SK-N-SH treated with all-trans-retinoic acid at 6 μM for 48 hours (cell line): ENCODE measurements at regions not wholly inside any gene's neighbourhood (a gene's known extent, or its start where the extent isn't known, plus 50 kb on each side); places are given as distances from the start of the nearest gene placed in this dataset.

Source experiments
- ARNTL ChIP-seq: fragments of 450-650 bp; formaldehyde crosslinking; IDR thresholded peaks from 2 replicates; pipeline ENCODE4 v1.5.0; 2020; ENCODE audit warnings: low read depth, mild to moderate bottlenecking, moderate library complexity, borderline replicate concordance
- CREB5 ChIP-seq: fragments of 250-450 bp; sonication (Bioruptor Pico); IDR thresholded peaks from 2 replicates; pipeline ENCODE4 v1.5.1; 2020; ENCODE audit warnings: low read depth, mild to moderate bottlenecking, moderate library complexity
- PATZ1 ChIP-seq: fragments of 250-450 bp; sonication (Bioruptor Pico); IDR thresholded peaks from 2 replicates; pipeline ENCODE4 v1.8.0; 2020; ENCODE audit warnings: mild to moderate bottlenecking, moderate library complexity, borderline replicate concordance
- ZFP3 ChIP-seq: fragments of 250-450 bp; sonication (Bioruptor Pico); IDR thresholded peaks from 2 replicates; pipeline ENCODE4 v1.5.0; 2020; ENCODE audit warnings: mild to moderate bottlenecking, moderate library complexity

- TF ChIP-seq PATZ1 (CRISPR knock-in tag) (no peak), ZFP3 (CRISPR knock-in tag) (no peak), ARNTL (CRISPR knock-in tag) (no peak), CREB5 (CRISPR knock-in tag) (no peak)
These were observed 143.6 kb downstream of the TOMM20 start for GRCh38 chr1:234985007-234985370.
